CD14-positive monocyte (primary cell): ENCODE measurements at regions not wholly inside any gene's neighbourhood (a gene's known extent, or its start where the extent isn't known, plus 50 kb on each side); places are given as distances from the start of the nearest gene placed in this dataset.

ENCODE experiments used
- DNase-seq, 3 donors: peaks; one replicate each; pipeline ENCODE4 v3.0.0-alpha.2; 2011 to 2022
- H2AFZ ChIP-seq: 2 replicates; pipeline ENCODE4 v1.6.0; 2012; ENCODE audit warnings: mild to moderate bottlenecking, low read depth, low read length, inconsistent platforms; ENCODE audit not compliant: insufficient read depth, poor library complexity, severe bottlenecking
- H3K27ac ChIP-seq, 2 donors: 1 replicate in 1 of 2; 2 replicates in 1 of 2; pipeline ENCODE4 v1.5.1; 2012 to 2013; ENCODE audit warnings: low read length in 2 of 2, control low read depth in 1 of 2, inconsistent platforms in 1 of 2, low read depth in 1 of 2, mild to moderate bottlenecking in 1 of 2
- H3K27me3 ChIP-seq, 2 donors: one replicate each; pipeline versions ENCODE4 v1.6.0 to v1.6.1; 2011 to 2013; ENCODE audit warnings: low read length in 2 of 2; ENCODE audit not compliant: control insufficient read depth in 2 of 2, insufficient read depth in 2 of 2
- H3K36me3 ChIP-seq, 2 donors: replicated peaks in 1 of 2; 1 replicate in 1 of 2; 2 replicates in 1 of 2; pipeline versions ENCODE4 v1.5.1 to v1.6.1; 2012 to 2013; ENCODE audit warnings: low read length in 2 of 2, control low read depth in 1 of 2, inconsistent platforms in 1 of 2, mild to moderate bottlenecking in 1 of 2; ENCODE audit not compliant: insufficient read depth in 2 of 2, control insufficient read depth in 1 of 2
- H3K4me1 ChIP-seq, 2 donors: 1 replicate in 1 of 2; 2 replicates in 1 of 2; pipeline versions ENCODE4 v1.5.1 to v1.6.1; 2012 to 2013; ENCODE audit warnings: low read length in 2 of 2, control low read depth in 1 of 2, inconsistent platforms in 1 of 2, mild to moderate bottlenecking in 1 of 2, moderate library complexity in 1 of 2; ENCODE audit not compliant: insufficient read depth in 2 of 2, control insufficient read depth in 1 of 2
- H3K4me2 ChIP-seq: replicated peaks from 2 replicates; pipeline ENCODE3; 2012; ENCODE audit warnings: low read length, moderate library complexity, mild to moderate bottlenecking; ENCODE audit not compliant: poor library complexity, severe bottlenecking; ENCODE audit errors: extremely low read depth
- H3K4me3 ChIP-seq, 3 experiments: fragments of 200-600 bp in 1 of 3; sonication (generic) in 1 of 3; replicated peaks in 1 of 3; 1 replicate in 2 of 3; 2 replicates in 1 of 3; pipeline ENCODE4 v1.5.1; 2011 to 2013; ENCODE audit warnings: low read length in 3 of 3, mild to moderate bottlenecking in 3 of 3, control low read depth in 2 of 3, low read depth in 2 of 3, inconsistent platforms in 1 of 3, moderate library complexity in 1 of 3
- H3K79me2 ChIP-seq: 2 replicates; pipeline ENCODE4 v1.6.0; 2012; ENCODE audit warnings: mild to moderate bottlenecking, control low read depth, inconsistent platforms, low read length, moderate library complexity; ENCODE audit not compliant: insufficient read depth
- H3K9ac ChIP-seq: 2 replicates; pipeline ENCODE4 v1.6.0; 2017; ENCODE audit warnings: low read length, mild to moderate bottlenecking; ENCODE audit not compliant: insufficient read depth, poor library complexity, severe bottlenecking
- H3K9me3 ChIP-seq, 2 donors: replicated peaks in 1 of 2; 1 replicate in 1 of 2; 2 replicates in 1 of 2; pipeline versions ENCODE4 v1.5.1 to v1.6.1; 2012 to 2013; ENCODE audit warnings: low read length in 2 of 2, control low read depth in 1 of 2; ENCODE audit not compliant: control insufficient read depth in 1 of 2, insufficient read depth in 1 of 2
- H4K20me1 ChIP-seq: 2 replicates; pipeline ENCODE4 v1.6.0; 2012; ENCODE audit warnings: mild to moderate bottlenecking, low read length, control low read depth, moderate library complexity; ENCODE audit not compliant: insufficient read depth
- H3K27ac Mint-ChIP-seq, 7 donors: one replicate each; pipeline ENCODE4 v1.8.0; 2020; ENCODE audit warnings: mild to moderate bottlenecking in 7 of 7, mixed read lengths in 7 of 7, moderate library complexity in 6 of 7, inconsistent platforms in 2 of 7
- H3K27me3 Mint-ChIP-seq, 3 donors: one replicate each; pipeline ENCODE4 v1.8.0; 2021 to 2022; ENCODE audit warnings: low read depth in 3 of 3, mild to moderate bottlenecking in 3 of 3, mixed read lengths in 3 of 3, moderate library complexity in 3 of 3, inconsistent platforms in 1 of 3
- H3K36me3 Mint-ChIP-seq, 2 donors: one replicate each; pipeline ENCODE4 v1.8.0; 2020; ENCODE audit warnings: mixed read lengths in 2 of 2, inconsistent platforms in 1 of 2, mild to moderate bottlenecking in 1 of 2
- H3K4me1 Mint-ChIP-seq: one replicate; pipeline ENCODE4 v1.8.0; 2020; ENCODE audit warnings: mild to moderate bottlenecking, mixed read lengths
- H3K4me3 Mint-ChIP-seq, 2 donors: one replicate each; pipeline ENCODE4 v1.8.0; 2020; ENCODE audit warnings: mild to moderate bottlenecking in 2 of 2, mixed read lengths in 2 of 2, moderate library complexity in 1 of 2
- H3K9me3 Mint-ChIP-seq, 7 donors: one replicate each; pipeline ENCODE4 v1.8.0; 2020 to 2022; ENCODE audit warnings: mixed read lengths in 7 of 7, mild to moderate bottlenecking in 6 of 7, moderate library complexity in 6 of 7, inconsistent platforms in 2 of 7
- WGBS: methylation state at CpG from one replicate; pipeline ENCODE4 v1.1.5; 2013; ENCODE audit warnings: missing lambda C conversion rate; ENCODE audit not compliant: insufficient coverage; 5-methylcytosine and 5-hydroxymethylcytosine counted together
- intact Hi-C, 2 donors: fragments of 100-400 bp; cut with micrococcal nuclease; formaldehyde crosslinking; loops; one replicate each; pipeline versions ENCODE4 v1.15.0 to v1.15.1; 2023
- TF ChIP-seq, protein P1 (sequence below): fragments of 200-600 bp; IDR thresholded peaks from one replicate; pipeline ENCODE4 v1.8.0; 2022; ENCODE audit warnings: antibody characterized with exemption, mild to moderate bottlenecking

DNA sequence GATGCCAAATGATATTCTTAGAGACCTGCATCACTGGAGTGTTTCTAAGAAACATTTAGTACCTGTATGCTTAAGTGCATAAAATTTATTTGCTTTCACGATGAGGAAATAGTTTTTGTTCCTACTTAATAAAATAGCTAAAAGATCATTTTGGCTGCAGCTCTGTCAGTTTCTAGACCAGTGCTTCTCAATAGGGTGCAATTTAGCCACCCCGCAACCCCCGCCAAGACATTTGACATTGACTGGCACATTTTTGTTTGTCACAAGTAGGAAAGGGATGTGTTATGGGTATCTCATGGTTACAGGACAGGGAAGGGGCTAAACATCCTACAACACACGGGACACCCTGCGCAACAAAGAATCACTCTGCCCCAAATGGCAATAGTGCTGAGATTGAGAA, 335.7 kb upstream of the HSF2 start:
- H3K27ac ChIP-seq: no peak overlapping the region
- H3K9me3 ChIP-seq: no peaks in the 10 kb centered on the region
- no peak for DNase-seq
- no peak overlapping the region for H3K9ac ChIP-seq
- no peak overlapping the region for H2AFZ ChIP-seq
- H3K27me3 ChIP-seq: no peaks in the 10 kb centered on the region
- H3K4me1 Mint-ChIP-seq: no peaks in the 10 kb centered on the region
- no peak overlapping the region for H3K4me2 ChIP-seq
- WGBS: no CpG with 5 or more reads among the region's 5 CpGs
- H3K36me3 Mint-ChIP-seq: no peaks in the 10 kb centered on the region
- no peak overlapping the region for H3K4me3 Mint-ChIP-seq
- no peak overlapping the region for H3K27ac Mint-ChIP-seq
- H3K79me2 ChIP-seq: no peaks in the 10 kb centered on the region
- no peaks in the 10 kb centered on the region for H4K20me1 ChIP-seq
- H3K4me1 ChIP-seq: no peaks in the 10 kb centered on the region
- H3K36me3 ChIP-seq: no peaks in the 10 kb centered on the region
- intact Hi-C loops: no loop called here
- no peak overlapping the region for H3K4me3 ChIP-seq
- H3K27me3 Mint-ChIP-seq: peaks cover 0 to 2% (median 0%) of the 10 kb centered on the region in 3 donors
- TF ChIP-seq, protein P1, sequence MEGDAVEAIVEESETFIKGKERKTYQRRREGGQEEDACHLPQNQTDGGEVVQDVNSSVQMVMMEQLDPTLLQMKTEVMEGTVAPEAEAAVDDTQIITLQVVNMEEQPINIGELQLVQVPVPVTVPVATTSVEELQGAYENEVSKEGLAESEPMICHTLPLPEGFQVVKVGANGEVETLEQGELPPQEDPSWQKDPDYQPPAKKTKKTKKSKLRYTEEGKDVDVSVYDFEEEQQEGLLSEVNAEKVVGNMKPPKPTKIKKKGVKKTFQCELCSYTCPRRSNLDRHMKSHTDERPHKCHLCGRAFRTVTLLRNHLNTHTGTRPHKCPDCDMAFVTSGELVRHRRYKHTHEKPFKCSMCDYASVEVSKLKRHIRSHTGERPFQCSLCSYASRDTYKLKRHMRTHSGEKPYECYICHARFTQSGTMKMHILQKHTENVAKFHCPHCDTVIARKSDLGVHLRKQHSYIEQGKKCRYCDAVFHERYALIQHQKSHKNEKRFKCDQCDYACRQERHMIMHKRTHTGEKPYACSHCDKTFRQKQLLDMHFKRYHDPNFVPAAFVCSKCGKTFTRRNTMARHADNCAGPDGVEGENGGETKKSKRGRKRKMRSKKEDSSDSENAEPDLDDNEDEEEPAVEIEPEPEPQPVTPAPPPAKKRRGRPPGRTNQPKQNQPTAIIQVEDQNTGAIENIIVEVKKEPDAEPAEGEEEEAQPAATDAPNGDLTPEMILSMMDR: no peak
- H3K9me3 Mint-ChIP-seq: peaks cover 0 to 3% (median 0%) of the 10 kb centered on the region in 7 donors

DNA sequence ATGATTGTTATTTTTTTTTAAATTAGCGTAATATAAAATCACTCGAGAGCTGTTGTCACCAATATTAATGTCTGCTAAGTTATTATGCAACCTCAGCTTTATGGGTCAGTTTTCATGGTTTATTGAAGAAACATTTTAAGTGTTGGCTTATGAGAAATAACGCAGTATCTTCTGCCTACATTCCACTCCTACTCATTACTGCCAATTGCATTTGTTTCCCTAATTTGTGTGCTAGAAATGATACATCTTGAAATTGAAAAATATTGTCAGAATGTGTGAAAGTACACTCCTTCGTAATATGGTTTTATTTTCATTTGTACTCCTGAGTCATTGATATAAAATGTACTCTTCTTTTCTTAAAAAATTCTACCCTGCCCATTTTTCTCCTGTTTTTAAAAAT, 333.3 kb upstream of the HSF2 start:
- Mint-ChIP-seq H3K4me1 (no peaks in the 10 kb centered on the region), H3K36me3 (no peaks in the 10 kb centered on the region), H3K27ac (no peak overlapping the region), H3K4me3 (no peak overlapping the region), H3K9me3 (peaks cover 0 to 2% (median 0%) of the 10 kb centered on the region in 7 donors), H3K27me3 (peaks cover 0 to 2% (median 0%) of the 10 kb centered on the region in 3 donors)
- Histone ChIP-seq H3K9ac (no peak overlapping the region), H3K4me1 (no peaks in the 10 kb centered on the region), H3K4me3 (no peak overlapping the region), H3K27ac (no peak overlapping the region), H4K20me1 (no peaks in the 10 kb centered on the region), H3K4me2 (no peak overlapping the region), H3K27me3 (no peaks in the 10 kb centered on the region), H2AFZ (no peak overlapping the region), H3K36me3 (no peaks in the 10 kb centered on the region), H3K9me3 (no peaks in the 10 kb centered on the region), H3K79me2 (no peaks in the 10 kb centered on the region)
- no CpG with 5 or more reads among the region's 4 CpGs for WGBS
- TF ChIP-seq, protein P1: no peak
- intact Hi-C loops: no loop called here
- no peak for DNase-seq
